A172 (cell line): ENCODE measurements at regions not wholly inside any gene's neighbourhood (a gene's known extent, or its start where the extent isn't known, plus 50 kb on each side); places are given as distances from the start of the nearest gene placed in this dataset.
"Not testable (repeated sequence)": the region's sequence is repeated elsewhere in the genome, so short reads cannot be mapped to it uniquely, and the experiment has no call there.

ENCODE experiments used
- DNase-seq: peaks from one replicate; pipeline ENCODE4 v3.0.0-alpha.2; 2015; ENCODE audit warnings: low spot score

- DNase-seq, result not testable (repeated sequence)
These were observed 75.8 kb upstream of the PARP8 start for GRCh38 chr5:50590444-50591189.

DNA sequence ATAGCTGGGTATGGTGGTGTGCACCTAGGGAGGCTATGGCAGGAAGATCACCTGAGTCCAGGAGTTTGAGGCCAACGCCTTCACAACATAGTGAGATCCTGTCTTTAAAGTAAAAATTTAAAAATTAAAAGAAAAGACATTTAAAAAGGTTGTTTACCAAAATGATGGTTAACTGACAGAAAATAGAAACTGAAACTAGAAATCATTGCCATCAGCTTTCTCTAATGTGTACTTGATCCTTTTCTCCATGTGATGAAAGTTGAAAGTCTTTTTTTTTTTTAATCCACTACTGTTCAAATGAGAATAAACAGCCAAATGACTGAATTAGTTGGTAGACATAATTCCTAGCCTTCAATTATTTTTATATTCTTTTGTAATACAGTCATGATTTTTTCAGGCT lies 75.1 kb upstream of the PARP8 start:
- not testable (repeated sequence) for DNase-seq

DNA sequence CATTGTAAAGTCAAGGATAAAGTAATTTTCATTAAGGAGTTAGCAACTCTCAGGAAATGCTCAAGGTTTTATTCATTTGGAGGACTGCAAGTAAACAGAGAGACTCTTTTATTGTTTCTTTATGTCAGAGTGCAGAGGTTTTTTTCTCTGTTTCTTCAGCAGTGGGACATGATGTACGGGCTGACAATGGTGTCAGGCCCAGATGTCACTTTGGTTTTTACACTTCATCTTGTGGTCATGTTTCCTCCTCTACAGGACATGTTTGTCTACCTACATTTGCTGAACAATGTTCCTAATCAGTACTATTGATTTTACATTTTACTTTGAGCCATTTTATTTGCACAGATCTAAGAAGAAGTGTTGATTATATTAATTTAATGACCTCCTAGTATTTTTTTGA lies 72.8 kb upstream of the PARP8 start:
- no peak for DNase-seq

DNA sequence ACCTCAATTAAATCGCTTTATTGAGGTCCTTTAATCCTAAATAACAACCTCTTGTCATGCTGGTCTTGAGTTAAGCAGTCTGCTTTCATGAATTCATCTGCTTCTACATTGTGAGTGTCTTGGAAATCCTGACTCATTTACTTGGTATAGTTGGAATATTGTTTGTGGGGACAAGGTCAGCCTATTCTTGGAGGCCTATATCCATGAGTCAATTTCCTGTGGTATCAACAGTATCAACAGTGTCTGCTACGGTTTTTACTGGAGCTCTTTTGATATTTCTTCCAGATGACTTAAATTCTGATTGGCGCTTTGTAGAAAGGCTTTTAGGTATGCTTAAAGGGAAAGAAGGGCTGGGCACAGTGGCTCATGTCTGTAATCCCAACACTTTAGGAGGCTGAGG lies 71.2 kb upstream of the PARP8 start:
- DNase-seq, result peak; percentile 56

DNA sequence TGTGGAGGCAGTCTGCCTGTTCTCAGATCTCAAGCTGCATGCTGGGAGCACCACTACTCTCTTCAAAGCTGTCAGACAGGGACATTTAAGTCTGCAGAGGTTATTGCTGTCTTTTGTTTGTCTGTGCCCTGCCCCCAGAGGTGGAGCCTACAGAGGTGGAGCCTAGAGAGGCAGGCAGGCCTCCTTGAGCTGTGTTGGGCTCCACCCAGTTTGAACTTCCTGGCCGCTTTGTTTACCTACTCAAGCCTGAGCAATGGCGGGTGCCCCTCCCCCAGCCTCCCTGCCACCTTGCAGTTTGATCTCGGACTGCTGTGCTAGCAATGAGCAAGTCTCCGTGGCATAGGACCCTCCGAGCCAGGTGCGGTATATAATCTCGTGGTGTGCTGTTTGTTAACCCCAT lies 64.9 kb upstream of the PARP8 start:
- DNase-seq, result not testable (repeated sequence)

GRCh38 chr5:50606179-50606578 lies 60.3 kb upstream of the PARP8 start:
- DNase-seq, result no peak

DNA sequence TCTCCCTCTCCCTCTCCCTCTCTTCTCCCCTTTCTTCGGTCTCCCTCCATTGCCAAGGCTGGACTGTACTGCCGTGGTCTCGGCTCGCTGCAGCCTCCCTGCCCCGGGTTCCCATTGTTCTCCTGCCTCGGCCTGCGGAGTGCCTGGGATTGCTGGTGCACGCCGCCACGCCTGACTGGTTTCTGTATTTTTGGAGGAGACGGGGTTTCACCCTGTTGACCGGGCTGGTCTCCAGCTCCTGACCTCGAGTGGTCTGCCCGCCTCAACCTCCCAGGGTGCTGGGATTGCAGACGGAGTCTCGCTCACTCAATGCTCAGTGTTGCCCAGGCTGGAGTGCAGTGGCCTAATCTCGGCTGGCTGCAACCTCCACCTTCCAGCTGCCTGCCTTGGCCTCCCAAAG lies 59.0 kb upstream of the PARP8 start:
- DNase-seq, result not testable (repeated sequence)

- not testable (repeated sequence) for DNase-seq
These were observed 58.3 kb upstream of the PARP8 start for GRCh38 chr5:50607953-50608705.

GRCh38 chr5:50613057-50613456 lies 53.4 kb upstream of the PARP8 start:
- DNase-seq, result not testable (repeated sequence)
